GM21576 (cell line): ENCODE measurements at regions not wholly inside any gene's neighbourhood (a gene's known extent, or its start where the extent isn't known, plus 50 kb on each side); places are given as distances from the start of the nearest gene placed in this dataset.
A peak's percentile ranks its signal among the peaks of the same experiment; 100 is the strongest.

Source experiments
- ATAC-seq: cut with Tn5 transposase; IDR thresholded peaks from one replicate; pipeline ENCODE4 v1.9.1; 2021; ENCODE audit warnings: mild to moderate bottlenecking, moderate library complexity; ENCODE audit not compliant: unreplicated experiment

GRCh38 chr6:126603410-126603809, 263.5 kb downstream of the CENPW start:
- no peak for ATAC-seq

GRCh38 chr6:126605089-126605488, 265.2 kb downstream of the CENPW start:
- ATAC-seq = no peak

- ATAC-seq = no peak
Observed at GRCh38 chr6:126607289-126607688, 267.4 kb downstream of the CENPW start.

- ATAC-seq = no peak
Observed at GRCh38 chr6:126608681-126609080, 268.8 kb downstream of the CENPW start.

- ATAC-seq = peak; percentile 70
Observed at GRCh38 chr6:126614642-126615504, 275.0 kb downstream of the CENPW start.

DNA sequence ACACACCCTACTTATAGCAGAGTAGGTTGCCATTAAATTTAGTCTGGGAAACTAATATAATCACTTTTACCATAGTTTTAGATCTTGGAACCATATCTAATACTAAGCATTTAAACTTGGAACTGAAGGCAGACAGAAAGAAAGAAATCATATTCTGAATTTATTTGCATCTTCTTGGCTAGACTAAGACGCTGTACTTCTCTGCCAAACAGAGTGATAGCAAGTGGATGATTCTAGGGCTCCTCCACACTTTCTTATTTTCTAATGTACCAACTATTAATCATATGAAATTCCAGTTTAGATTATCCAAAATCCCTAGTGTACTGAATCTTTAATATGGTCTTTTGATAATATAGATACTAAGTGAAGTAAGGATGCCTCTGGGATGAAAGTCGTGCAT, 277.0 kb downstream of the CENPW start:
- ATAC-seq = no peak

GRCh38 chr6:126618639-126619343, 278.9 kb downstream of the CENPW start:
- no peak for ATAC-seq

DNA sequence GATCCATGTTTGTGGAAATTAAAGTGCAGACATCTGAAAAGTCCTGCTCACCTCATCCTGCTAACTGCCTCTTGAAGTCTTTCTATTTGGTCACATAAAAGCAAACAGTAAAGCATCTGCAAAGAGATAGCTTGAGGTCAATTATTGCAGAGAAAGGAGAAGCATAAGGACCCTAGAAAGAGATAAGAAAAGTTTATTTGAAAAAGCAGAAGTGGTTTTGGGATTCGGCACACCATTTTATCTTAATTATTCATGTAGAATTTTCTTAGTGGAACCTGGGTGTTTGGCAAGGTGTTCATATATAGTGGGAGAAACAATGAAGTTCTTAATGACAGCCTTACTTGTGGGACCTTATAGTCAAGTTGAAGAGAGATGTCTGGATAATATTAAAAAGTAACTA, 280.8 kb downstream of the CENPW start:
- ATAC-seq = no peak

- ATAC-seq = no peak
Observed at GRCh38 chr6:126625019-126625418, 285.1 kb downstream of the CENPW start.

GRCh38 chr6:126628125-126628524, 288.2 kb downstream of the CENPW start:
- ATAC-seq = no peak

DNA sequence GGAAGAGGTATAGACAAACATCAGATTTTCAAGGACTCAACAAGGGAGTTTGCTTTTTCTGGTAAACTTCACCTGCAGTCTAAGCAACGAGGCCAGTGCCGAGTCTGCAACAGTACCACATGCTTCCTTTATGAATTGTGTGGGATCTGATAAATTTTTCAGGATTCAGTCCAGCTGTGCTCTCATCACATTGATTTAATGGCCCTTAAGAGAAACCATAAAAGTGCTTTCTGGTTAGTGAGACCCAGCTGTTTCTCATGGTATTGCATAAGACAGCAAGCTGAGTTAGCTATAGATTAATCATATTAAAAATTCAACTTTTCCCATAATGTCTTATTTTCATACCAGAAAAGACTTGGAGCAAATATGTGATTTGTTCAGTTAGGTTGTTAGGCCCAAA, 291.4 kb downstream of the CENPW start:
- ATAC-seq = no peak

DNA sequence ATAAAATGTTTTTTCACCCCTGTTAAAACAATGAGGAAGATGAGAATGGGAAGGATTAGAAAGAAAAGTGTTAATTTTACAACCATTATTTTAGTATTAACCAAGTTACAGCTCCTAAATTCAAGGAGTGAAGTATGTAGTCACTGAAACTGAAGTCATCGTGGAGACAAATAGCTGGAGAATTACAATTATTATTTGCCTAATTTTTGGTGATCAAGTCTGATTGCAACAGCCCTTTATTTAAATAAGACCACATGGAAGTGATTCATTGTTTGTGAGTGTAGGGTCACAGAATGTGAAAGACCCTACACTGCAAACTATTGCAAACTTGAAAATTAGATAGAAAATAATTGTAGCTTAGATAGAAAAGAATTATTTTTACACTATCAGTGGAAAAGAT, 292.4 kb downstream of the CENPW start:
- ATAC-seq = no peak

DNA sequence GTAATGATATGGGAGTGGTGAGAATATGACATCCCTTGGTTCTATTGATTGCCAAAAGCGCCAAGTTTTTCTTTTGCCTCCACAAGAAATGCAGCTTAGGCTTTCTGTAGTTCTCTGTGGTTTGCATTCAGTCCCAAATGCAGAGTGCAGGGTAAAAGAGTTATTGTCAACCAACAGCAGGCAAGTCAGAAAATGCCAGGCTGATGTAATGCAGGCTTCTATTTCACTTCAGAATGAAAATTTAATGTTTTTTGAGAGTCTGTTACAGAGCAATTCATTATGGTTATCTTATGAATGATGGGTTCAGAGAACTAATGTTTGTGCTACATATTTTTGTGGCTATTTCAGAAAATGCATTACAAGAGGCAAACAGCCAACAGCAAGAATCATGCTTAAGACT, 293.5 kb downstream of the CENPW start:
- no peak for ATAC-seq

- ATAC-seq = no peak
Observed at GRCh38 chr6:126640356-126640755, 300.4 kb downstream of the CENPW start.

- ATAC-seq = no peak
Observed at GRCh38 chr6:126640921-126641320, 301.0 kb downstream of the CENPW start.

DNA sequence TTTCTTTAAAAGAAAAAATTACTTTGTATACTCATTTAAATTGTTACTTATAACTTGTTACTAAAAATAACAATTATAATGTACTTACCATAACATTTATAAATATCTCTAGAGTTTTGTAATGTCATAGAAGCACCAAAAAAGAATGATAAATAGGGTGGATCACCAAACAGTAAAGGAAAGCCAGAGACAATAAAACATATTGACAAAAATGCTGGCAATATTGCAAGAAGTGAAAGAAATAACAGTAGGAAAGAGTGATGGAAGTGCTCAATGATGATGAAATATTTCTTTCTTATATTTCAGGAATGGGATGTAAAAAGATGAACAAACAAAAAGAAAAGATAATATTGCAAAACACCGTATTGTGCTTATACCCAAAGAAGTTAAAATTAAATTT, 301.7 kb downstream of the CENPW start:
- ATAC-seq = no peak

- ATAC-seq = no peak
Observed at GRCh38 chr6:126643352-126643751, 303.4 kb downstream of the CENPW start.

- ATAC-seq = no peak
Observed at GRCh38 chr6:126650931-126651330, 311.0 kb downstream of the CENPW start.

GRCh38 chr6:126657561-126658175, 317.8 kb downstream of the CENPW start:
- ATAC-seq = no peak

DNA sequence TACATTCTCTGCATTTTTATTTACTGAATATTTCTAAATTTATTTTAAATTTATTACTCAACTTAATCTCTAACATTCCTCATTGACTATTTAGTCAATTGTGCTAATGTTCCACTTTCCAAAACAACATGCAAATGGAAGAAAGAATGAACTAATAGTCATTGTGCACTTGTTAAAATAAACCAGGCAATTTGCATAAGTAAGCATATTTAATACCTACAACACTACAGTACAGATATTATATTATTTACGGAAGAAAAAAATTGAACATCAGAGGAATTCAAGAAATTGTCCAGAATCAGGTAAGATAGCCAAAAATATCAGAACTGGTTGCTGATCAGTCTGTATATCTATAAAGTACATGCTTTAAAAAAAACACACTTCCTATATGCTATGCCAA, 320.5 kb downstream of the CENPW start:
- ATAC-seq = no peak

GRCh38 chr6:126661646-126662045, 321.7 kb downstream of the CENPW start:
- ATAC-seq = no peak

- ATAC-seq = no peak
Observed at GRCh38 chr6:126662966-126663365, 323.1 kb downstream of the CENPW start.
